Heart right ventricle (tissue), 16 donors: ENCODE measurements at regions not wholly inside any gene's neighbourhood (a gene's known extent, or its start where the extent isn't known, plus 50 kb on each side); places are given as distances from the start of the nearest gene placed in this dataset.

Source experiments
- ATAC-seq, 8 donors: fragments of 200-7000 bp; cut with Tn5 transposase; one replicate each; pipeline ENCODE4 v1.9.1; 2020; ENCODE audit warnings: mild to moderate bottlenecking in 8 of 8, moderate library complexity in 8 of 8, moderate number of reproducible peaks in 1 of 8
- DNase-seq, 2 donors: peaks; one replicate each; pipeline ENCODE4 v3.0.0-alpha.2; 2020
- H3K27ac ChIP-seq, 10 donors: fragments of 200-600 bp; sonication (generic) in 2 of 10; one replicate each; pipeline versions ENCODE4 v1.5.0 to v1.8.0; 2020 to 2022; ENCODE audit warnings: mild to moderate bottlenecking in 3 of 10
- H3K27me3 ChIP-seq, 7 donors: fragments of 200-600 bp; one replicate each; pipeline ENCODE4 v1.8.0; 2021 to 2022; ENCODE audit warnings: mild to moderate bottlenecking in 2 of 7
- H3K36me3 ChIP-seq, 9 donors: fragments of 200-600 bp; sonication (generic) in 1 of 9; one replicate each; pipeline versions ENCODE4 v1.5.0 to v1.8.0; 2020 to 2022; ENCODE audit warnings: mild to moderate bottlenecking in 2 of 9
- H3K4me1 ChIP-seq, 9 donors: fragments of 200-600 bp; sonication (generic) in 1 of 9; one replicate each; pipeline versions ENCODE4 v1.5.0 to v1.8.0; 2020 to 2022; ENCODE audit warnings: mild to moderate bottlenecking in 4 of 9
- H3K4me3 ChIP-seq, 10 donors: fragments of 200-600 bp; sonication (generic) in 2 of 10; one replicate each; pipeline versions ENCODE4 v1.5.0 to v1.8.0; 2020 to 2022; ENCODE audit warnings: mild to moderate bottlenecking in 7 of 10, moderate library complexity in 2 of 10
- H3K9me3 ChIP-seq, 11 donors: fragments of 200-600 bp in 10 of 11; sonication (generic) in 2 of 11; one replicate each; pipeline versions ENCODE4 v1.5.0 to v1.8.0; 2013 to 2022; ENCODE audit warnings: mild to moderate bottlenecking in 2 of 11, control low read depth in 1 of 11, moderate library complexity in 1 of 11
- CTCF ChIP-seq, 9 donors: fragments of 200-600 bp; sonication (generic) in 2 of 9; IDR thresholded peaks; one replicate each; pipeline versions ENCODE4 v1.5.0 to v1.8.0; 2021 to 2022; ENCODE audit warnings: antibody characterized with exemption in 9 of 9, mild to moderate bottlenecking in 5 of 9, moderate library complexity in 1 of 9
- WGBS, 2 donors: extraction: QIAGEN DNeasy Blood & Tissue Kit; methylation state at CpG; one replicate each; pipeline ENCODE4 v1.1.7; 2013; ENCODE audit warnings: inconsistent platforms in 1 of 2; 5-methylcytosine and 5-hydroxymethylcytosine counted together
- intact Hi-C, 10 donors: fragments of 100-400 bp; cut with DNase I; formaldehyde crosslinking; loops; one replicate each; pipeline versions ENCODE4 v1.11.1 to v1.14.2; 2022
- donor health status: Arrhythmogenic right ventricular cardiomyopathy.
- donor health status: ischemic (EF 13 %, LVEDD 7.1; RV severe dilation, severe dysfunction).
- donor health status: healthy with polysubstance abuse.
- donor health status: DM: no; HTN: yes; CAD: no.
- donor health status: DM: no; HTN: no; CAD: no.
- donor health status: ischemic (EF 25% LVEDD 6.9; RV normal size, moderate dysfunction).
- donor health status: ischemic (EF 25% LVEDD 5.7; RV mildly dilated, moderate dysfunction).
- donor health status: healthy.
- donor health status: DM: yes; HTN: yes; CAD: no.
- donor health status: Ischemic cardiomyopathy.
- donor health status: ischemic (EF 35%, LVEDD 5.7; RV mildly dilated, moderate dysfunction).
- donor health status: nonischemic (EF 11% LVEDD 7.7; RV severe dilation, severe dysfunction).
- donor health status: DM: yes; HTN: yes; CAD: no.
- donor health status: PGD.
- donor health status: ischemic (EF 29% LVEDD 5.4; RV normal size, mild dysfunction).
- donor health status: nonischemic (EF 23%, LVEDD 6.1; RV moderate dilation, normal function).

DNA sequence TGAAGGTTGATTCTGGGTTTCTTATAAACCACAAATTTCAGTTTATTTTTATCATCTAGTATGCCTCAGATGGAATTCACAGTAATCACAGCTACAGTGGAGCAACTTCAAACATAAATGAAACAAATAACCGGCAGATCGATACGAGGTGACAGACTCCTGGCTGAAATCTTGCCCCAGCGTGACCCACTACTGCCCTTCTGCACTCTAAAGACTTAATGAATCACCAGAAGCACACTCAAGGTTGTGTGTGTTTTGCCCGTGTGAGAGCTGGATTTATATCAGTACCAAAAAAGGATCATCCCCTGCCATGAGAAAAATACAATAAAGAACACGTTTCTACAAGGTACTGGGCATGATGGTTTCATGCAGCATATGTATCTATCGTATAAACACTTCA is 161.7 kb downstream of the KLF12 start:
- ATAC-seq: no peak

GRCh38 chr13:73971481-73971880 is 162.7 kb downstream of the KLF12 start:
- peaks cover 0 to 9% (median 0%) of the 10 kb centered on the region in 11 donors for H3K9me3 ChIP-seq
- H3K4me3 ChIP-seq: no peak overlapping the region
- intact Hi-C loops: no loop called here
- no peaks in the 10 kb centered on the region for H3K36me3 ChIP-seq
- H3K27me3 ChIP-seq: no peaks in the 10 kb centered on the region
- no peak for ATAC-seq
- peaks cover 0 to 70% (median 32%) of the 10 kb centered on the region in 9 donors for H3K4me1 ChIP-seq
- TF ChIP-seq CTCF (IDR thresholded peaks at IDR 0.05): no peak
- no peak for DNase-seq
- no peak overlapping the region for H3K27ac ChIP-seq
- WGBS, 2 donors: 82% methylated on average over 2 of the region's 2 CpGs

More for the DNA sequence above, 161.7 kb downstream of the KLF12 start:
- no peaks in the 10 kb centered on the region for H3K27me3 ChIP-seq
- no peak for TF ChIP-seq CTCF (IDR thresholded peaks at IDR 0.05)
- peaks cover 0 to 64% (median 22%) of the 10 kb centered on the region in 9 donors for H3K4me1 ChIP-seq
- H3K27ac ChIP-seq: no peak overlapping the region
- WGBS, 2 donors: 91% methylated on average over 7 of the region's 7 CpGs
- no peaks in the 10 kb centered on the region for H3K36me3 ChIP-seq
- H3K9me3 ChIP-seq: peaks cover 0 to 9% (median 0%) of the 10 kb centered on the region in 11 donors
- intact Hi-C loops: no loop called here
- DNase-seq: no peak
- H3K4me3 ChIP-seq: no peak overlapping the region

- H3K36me3 ChIP-seq: no peaks in the 10 kb centered on the region
- no peak for DNase-seq
- TF ChIP-seq CTCF (IDR thresholded peaks at IDR 0.05): no peak
- no peaks in the 10 kb centered on the region for H3K27me3 ChIP-seq
- ATAC-seq: no peak
- intact Hi-C loops: no loop called here
- H3K4me3 ChIP-seq: no peak overlapping the region
- no peak overlapping the region for H3K27ac ChIP-seq
- peaks cover 4 to 80% (median 42%) of the 10 kb centered on the region in 9 donors for H3K4me1 ChIP-seq
- H3K9me3 ChIP-seq: peaks cover 0 to 9% (median 0%) of the 10 kb centered on the region in 11 donors
- WGBS, 2 donors: 78 to 80% methylated on average over 7 of the region's 7 CpGs
Measured at GRCh38 chr13:73970421-73971055, 163.7 kb downstream of the KLF12 start.

DNA sequence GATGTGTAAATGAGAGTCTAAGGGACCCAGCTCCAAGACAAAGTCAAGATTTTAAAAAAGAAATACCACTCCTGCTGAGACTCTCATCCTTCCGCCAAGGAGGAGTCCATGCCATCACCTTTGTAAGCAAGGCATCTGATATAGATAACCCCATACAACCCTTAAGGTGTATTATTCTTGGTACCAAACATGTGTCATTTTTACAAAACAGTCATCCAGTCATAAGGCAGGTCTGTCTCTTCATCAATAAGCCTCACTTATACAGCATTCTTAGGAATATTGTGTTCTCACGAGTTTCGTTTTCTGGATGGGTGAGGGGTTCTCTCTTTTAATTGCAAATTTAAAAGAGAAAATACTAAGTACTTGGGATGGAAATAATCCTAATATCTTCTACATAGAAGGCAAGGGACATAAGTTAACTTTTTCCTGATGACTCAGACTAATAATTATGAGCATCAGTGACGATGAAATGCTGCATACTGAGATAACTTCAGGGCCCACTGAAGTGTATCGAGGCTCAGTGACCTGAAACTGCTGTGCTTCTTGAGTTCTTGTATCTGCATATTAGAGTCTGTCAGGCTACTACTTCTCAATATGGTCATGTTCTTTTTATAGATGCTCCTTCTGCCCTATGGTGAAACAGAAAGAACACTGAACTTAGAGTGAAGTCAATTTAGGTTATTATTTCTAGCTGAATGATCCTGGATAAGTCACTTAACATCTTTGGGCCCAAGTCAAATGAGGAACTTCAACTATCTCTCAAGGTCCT is 166.6 kb downstream of the KLF12 start:
- H3K27me3 ChIP-seq: no peaks in the 10 kb centered on the region
- no peaks in the 10 kb centered on the region for H3K36me3 ChIP-seq
- H3K9me3 ChIP-seq: no peaks in the 10 kb centered on the region
- ATAC-seq (peak in 1 of 8 donors; percentile 58), DNase-seq (no peak)
- no peak overlapping the region for H3K4me3 ChIP-seq
- intact Hi-C loops: loop anchor here in 1 of 10 donors (5.0 kb wide), 2 partner anchors 90 to 165 kb away; partner anchors contain the start of gene KLF12
- no peak overlapping the region for H3K27ac ChIP-seq
- TF ChIP-seq CTCF (IDR thresholded peaks at IDR 0.05): no peak
- H3K4me1 ChIP-seq: peaks cover 4 to 71% (median 43%) of the 10 kb centered on the region in 9 donors
- WGBS, 2 donors: 75 to 80% methylated on average over 5 of the region's 5 CpGs
